HG02759 (cell line): ENCODE measurements at regions not wholly inside any gene's neighbourhood (a gene's known extent, or its start where the extent isn't known, plus 50 kb on each side); places are given as distances from the start of the nearest gene placed in this dataset.

Experiments used
- ATAC-seq: cut with Tn5 transposase; IDR thresholded peaks from one replicate; pipeline ENCODE4 v1.9.1; 2021; ENCODE audit warnings: mild to moderate bottlenecking, moderate library complexity; ENCODE audit not compliant: unreplicated experiment

- ATAC-seq, result no peak
These were observed 118.1 kb downstream of the ZNF621 start for GRCh38 chr3:40642812-40643211.

GRCh38 chr3:40645883-40646282 lies 121.1 kb downstream of the ZNF621 start:
- no peak for ATAC-seq

DNA sequence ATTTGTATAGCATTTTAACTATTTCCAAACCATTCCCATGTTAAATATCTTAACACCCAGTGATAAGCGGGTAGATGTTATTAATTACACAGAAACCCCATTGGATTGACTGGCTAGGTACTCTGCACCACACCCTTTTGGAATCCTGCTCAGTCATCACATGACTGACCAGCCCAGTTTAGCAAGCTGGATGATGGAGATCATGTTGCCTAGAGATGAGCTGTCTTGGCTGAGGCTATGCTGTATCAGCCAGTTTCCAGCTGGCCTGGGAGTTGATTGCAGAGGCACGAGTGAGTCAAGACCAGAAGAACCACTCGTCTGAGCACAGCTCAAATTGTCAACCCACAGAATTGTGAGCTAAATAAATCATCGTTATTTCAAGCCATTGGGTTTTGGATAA lies 124.6 kb downstream of the ZNF621 start:
- ATAC-seq, result no peak

GRCh38 chr3:40652072-40652471 lies 127.3 kb downstream of the ZNF621 start:
- no peak for ATAC-seq

DNA sequence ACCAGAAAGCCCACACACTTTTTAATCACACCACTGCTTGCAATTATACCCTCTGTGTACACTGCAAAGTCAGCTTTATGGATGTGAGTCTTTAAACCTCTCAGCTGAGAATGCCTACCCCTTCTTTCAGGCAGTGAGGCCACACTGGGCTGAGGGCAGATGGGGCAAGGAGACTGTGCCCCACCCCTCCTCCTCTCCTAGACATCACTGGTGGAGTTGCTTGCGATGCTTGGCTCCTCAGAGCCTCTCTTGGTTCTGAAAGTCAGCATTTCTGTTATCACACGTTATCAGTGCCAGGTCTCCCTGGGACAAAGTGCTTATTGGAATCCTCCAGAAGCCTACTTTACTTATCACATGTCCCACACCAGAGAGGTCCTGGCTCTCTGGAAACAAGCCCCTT lies 128.2 kb downstream of the ZNF621 start:
- ATAC-seq, result no peak

GRCh38 chr3:40653878-40654277 lies 129.1 kb downstream of the ZNF621 start:
- no peak for ATAC-seq

- no peak for ATAC-seq
These were observed 130.8 kb downstream of the ZNF621 start for GRCh38 chr3:40655551-40655950.

DNA sequence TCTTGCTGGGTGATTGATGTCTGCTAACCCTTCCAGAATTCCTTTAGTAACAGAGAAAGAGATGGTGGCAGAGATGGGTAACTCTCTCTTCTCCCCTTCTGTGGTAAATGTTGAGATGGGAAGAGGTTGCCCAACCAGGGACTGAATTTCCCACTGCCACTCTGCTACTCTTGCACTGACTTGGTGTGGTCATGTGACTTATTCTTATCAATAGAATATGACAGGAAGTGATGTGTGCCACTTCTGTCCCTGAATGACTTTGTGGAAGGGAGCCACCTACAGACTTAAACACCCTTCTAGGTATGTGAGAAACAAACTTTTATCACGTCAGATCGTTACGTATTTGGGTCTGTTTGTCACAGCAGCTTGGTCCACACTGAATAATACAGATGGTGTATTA lies 132.9 kb downstream of the ZNF621 start:
- no peak for ATAC-seq

GRCh38 chr3:40658305-40658704 lies 133.5 kb downstream of the ZNF621 start:
- no peak for ATAC-seq

DNA sequence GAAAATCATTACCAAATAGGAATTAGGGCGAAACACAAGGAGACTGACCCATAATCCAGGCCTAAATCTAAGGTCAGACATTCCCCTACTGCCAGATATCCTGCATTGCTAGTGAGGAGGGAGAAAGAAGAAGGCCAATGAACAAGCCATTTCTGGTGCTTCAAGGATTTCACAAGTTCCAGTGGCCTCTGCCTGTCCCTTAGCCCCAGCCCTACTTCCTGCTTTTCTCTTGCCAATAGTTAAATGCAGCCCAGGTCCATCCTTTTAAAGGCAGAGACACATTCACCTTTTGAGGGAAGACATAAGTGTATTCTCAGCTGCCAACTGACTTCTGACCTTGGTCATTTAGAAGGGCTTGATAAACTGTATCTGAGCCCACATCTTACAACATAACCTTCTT lies 135.8 kb downstream of the ZNF621 start:
- no peak for ATAC-seq

DNA sequence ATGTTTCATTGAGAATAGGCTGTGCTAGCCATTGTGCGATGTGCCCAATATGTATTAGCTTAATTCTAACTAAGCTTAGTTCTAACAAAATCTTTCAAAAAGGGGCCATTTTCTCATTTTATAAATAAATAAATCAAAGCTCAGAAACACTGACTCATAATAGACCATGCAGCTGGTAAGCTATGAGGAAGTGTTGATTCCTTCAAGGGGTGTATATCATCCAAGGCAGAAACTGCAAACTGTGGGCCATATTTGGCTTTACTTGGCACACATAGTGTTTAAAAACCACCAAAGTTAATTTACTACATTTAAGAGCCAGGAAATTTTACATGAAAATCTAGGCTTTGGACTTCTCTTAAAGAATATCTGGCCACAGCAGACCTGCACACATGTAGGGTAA lies 136.5 kb downstream of the ZNF621 start:
- ATAC-seq, result no peak

DNA sequence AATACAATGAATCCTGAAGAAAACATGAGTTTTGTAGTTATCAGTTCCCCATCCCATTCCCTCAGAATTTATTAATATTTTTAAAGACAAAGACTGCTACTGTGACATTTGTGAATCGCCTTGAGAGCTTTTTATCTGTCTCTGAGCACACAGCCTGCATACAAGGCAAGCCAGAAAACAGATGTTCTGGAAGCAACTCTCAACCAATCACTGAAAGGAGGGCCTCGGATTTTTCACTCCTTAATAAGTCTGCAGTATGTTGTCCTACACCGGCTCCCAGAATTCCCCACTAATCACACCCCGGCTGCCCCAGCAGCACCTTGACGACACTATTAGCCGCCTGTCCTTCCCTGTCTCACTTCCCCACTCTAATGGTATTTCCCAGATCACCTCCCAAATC lies 138.5 kb downstream of the ZNF621 start:
- ATAC-seq, result no peak

GRCh38 chr3:40669176-40669575 lies 144.4 kb downstream of the ZNF621 start:
- ATAC-seq, result no peak

DNA sequence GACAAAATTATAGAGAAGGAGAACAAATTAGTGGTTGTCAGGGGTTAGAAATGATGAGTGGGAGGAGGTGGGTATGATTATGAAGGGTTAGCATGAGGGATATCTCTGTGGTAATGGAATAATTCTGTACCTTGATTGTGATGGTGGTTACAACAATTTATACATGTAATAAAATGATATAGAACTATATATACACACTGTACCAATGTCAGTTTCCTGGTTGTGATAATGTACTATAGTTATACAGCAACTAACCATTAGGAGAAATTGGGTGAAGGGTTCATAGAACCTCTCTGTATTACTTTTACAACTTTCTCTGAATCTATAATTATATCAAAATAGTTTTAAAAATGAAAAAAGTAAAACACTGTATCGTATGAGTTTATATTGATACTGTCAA lies 148.1 kb downstream of the ZNF621 start:
- no peak for ATAC-seq

GRCh38 chr3:40677321-40677720 lies 152.6 kb downstream of the ZNF621 start:
- ATAC-seq, result no peak

DNA sequence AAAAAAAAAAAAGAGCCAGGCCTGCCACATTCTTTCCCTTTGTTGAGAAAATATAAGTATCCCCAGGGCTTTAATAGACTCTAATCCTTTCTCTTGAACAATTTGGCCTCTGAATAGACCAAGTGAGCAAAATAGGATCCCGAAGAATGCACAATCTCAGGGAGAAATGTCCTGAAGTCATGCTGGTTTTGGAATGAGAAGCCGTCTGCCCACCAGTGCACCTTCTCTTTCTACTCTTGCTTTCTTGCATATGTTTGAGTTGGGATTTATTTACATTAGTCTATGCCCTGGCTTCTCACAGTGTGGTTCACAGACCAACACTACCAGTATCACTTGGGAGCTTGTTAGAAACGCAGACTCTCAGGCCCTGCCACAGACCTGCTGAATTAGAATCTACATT lies 153.0 kb downstream of the ZNF621 start:
- ATAC-seq, result no peak

- no peak for ATAC-seq
These were observed 154.5 kb downstream of the ZNF621 start for GRCh38 chr3:40679290-40679689.

- ATAC-seq, result no peak
These were observed 156.2 kb downstream of the ZNF621 start for GRCh38 chr3:40680685-40681657.

- no peak for ATAC-seq
These were observed 156.9 kb downstream of the ZNF621 start for GRCh38 chr3:40681658-40682055.

DNA sequence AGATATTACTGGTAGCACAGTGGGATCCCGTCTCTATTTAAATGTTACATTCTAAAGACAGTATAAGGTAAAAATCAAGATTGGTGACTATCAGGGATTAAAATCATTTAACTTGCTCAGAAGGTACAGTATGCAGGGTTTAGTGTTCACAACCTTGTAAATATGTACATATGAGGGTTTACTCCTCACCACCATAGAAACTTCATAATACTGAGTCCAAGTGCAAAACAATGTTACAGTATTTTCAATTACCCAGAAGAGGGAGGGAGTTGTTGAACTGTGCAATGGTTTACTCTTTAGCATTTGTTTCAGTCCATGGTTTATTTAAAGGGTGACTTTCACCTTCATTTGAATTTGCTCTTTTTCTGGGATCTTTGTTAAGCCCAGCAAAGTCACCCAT lies 165.1 kb downstream of the ZNF621 start:
- ATAC-seq, result no peak

- no peak for ATAC-seq
These were observed 166.1 kb downstream of the ZNF621 start for GRCh38 chr3:40690749-40691451.

DNA sequence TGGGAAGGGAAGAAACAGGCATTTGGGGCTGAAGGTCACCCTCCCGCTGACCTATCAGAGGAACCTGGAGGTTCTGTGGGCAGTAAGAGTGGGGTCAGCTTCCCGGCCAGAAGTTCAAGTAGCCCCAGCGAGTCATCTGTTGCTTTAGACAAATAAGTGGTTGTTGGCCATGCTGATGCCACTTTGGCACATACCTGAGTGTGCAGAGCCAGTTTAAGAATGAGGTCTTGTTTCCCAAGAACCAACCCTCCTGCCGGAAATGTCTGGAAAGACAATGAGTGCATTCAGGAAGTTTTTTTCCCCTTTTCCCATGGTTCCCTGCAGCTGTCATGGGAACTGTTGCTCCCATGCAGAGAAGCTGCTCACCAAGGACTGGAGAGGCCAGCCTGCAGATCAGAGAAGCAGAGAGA lies 166.7 kb downstream of the ZNF621 start:
- ATAC-seq, result no peak
